NCI-H1436 (cell line): ENCODE measurements at regions not wholly inside any gene's neighbourhood (a gene's known extent, or its start where the extent isn't known, plus 50 kb on each side); places are given as distances from the start of the nearest gene placed in this dataset.

ENCODE experiments used
- DNase-seq: peaks from one replicate; lab custom pipeline; 2025; lab: John Stamatoyannopoulos, UW

- no peak for DNase-seq
Measured at GRCh38 chr20:7415427-7415826, 524.8 kb downstream of the HAO1 start.

- DNase-seq = no peak
Measured at GRCh38 chr20:7416382-7416781, 523.9 kb downstream of the HAO1 start.

- DNase-seq = no peak
Measured at GRCh38 chr20:7420345-7420744, 519.9 kb downstream of the HAO1 start.

- DNase-seq = no peak
Measured at GRCh38 chr20:7426890-7427496, 513.3 kb downstream of the HAO1 start.

- DNase-seq = no peak
Measured at GRCh38 chr20:7428946-7429345, 511.3 kb downstream of the HAO1 start.

- no peak for DNase-seq
Measured at GRCh38 chr20:7432612-7433011, 507.6 kb downstream of the HAO1 start.

GRCh38 chr20:7437311-7437710 is 502.9 kb downstream of the HAO1 start:
- DNase-seq = no peak

GRCh38 chr20:7449269-7449668 is 491.0 kb downstream of the HAO1 start:
- DNase-seq = no peak

GRCh38 chr20:7452890-7453289 is 487.4 kb downstream of the HAO1 start:
- no peak for DNase-seq

- no peak for DNase-seq
Measured at GRCh38 chr20:7454047-7454446, 486.2 kb downstream of the HAO1 start.

GRCh38 chr20:7458459-7458858 is 481.8 kb downstream of the HAO1 start:
- DNase-seq = no peak

GRCh38 chr20:7459083-7459482 is 481.2 kb downstream of the HAO1 start:
- DNase-seq = no peak

GRCh38 chr20:7463290-7463689 is 477.0 kb downstream of the HAO1 start:
- DNase-seq = no peak

- no peak for DNase-seq
Measured at GRCh38 chr20:7470912-7471311, 469.3 kb downstream of the HAO1 start.

GRCh38 chr20:7490288-7490687 is 450.0 kb downstream of the HAO1 start:
- DNase-seq = no peak

GRCh38 chr20:7492257-7492656 is 448.0 kb downstream of the HAO1 start:
- DNase-seq = no peak

- no peak for DNase-seq
Measured at GRCh38 chr20:7493311-7493710, 446.9 kb downstream of the HAO1 start.

GRCh38 chr20:7496394-7496991 is 443.8 kb downstream of the HAO1 start:
- no peak for DNase-seq

- DNase-seq = no peak
Measured at GRCh38 chr20:7497985-7498384, 442.3 kb downstream of the HAO1 start.

- DNase-seq = no peak
Measured at GRCh38 chr20:7499201-7499600, 441.1 kb downstream of the HAO1 start.

GRCh38 chr20:7500231-7500663 is 440.0 kb downstream of the HAO1 start:
- no peak for DNase-seq

- no peak for DNase-seq
Measured at GRCh38 chr20:7503501-7503900, 436.8 kb downstream of the HAO1 start.

- DNase-seq = no peak
Measured at GRCh38 chr20:7505152-7505834, 435.0 kb downstream of the HAO1 start.

- no peak for DNase-seq
Measured at GRCh38 chr20:7505835-7506221, 434.4 kb downstream of the HAO1 start.
